NB4 (cell line): ENCODE measurements at regions not wholly inside any gene's neighbourhood (a gene's known extent, or its start where the extent isn't known, plus 50 kb on each side); places are given as distances from the start of the nearest gene placed in this dataset.

ENCODE experiments used
- CTCF ChIP-seq: IDR thresholded peaks from one replicate; pipeline ENCODE4 v1.5.1; 2012; ENCODE audit warnings: low read depth, low read length
- MAX ChIP-seq: IDR thresholded peaks from 2 replicates; pipeline ENCODE4 v1.6.1; 2011; ENCODE audit warnings: low read depth, low read length
- POLR2A ChIP-seq: IDR thresholded peaks from 2 replicates; pipeline ENCODE4 v1.6.1; 2011; ENCODE audit warnings: mild to moderate bottlenecking; ENCODE audit not compliant: insufficient read length; ENCODE audit errors: extremely low read depth

GRCh38 chrX:42948723-42949657, 171.0 kb upstream of the PPP1R2C start:
- TF ChIP-seq CTCF (no peak), POLR2A (no peak), MAX (no peak)
